ENCODE measurements at regions not wholly inside any gene's neighbourhood (a gene's known extent, or its start where the extent isn't known, plus 50 kb on each side); places are given as distances from the start of the nearest gene placed in this dataset.

GRCh38 chr1:34520111-34520510, 234.7 kb upstream of the GJB5 start:
- TF ChIP-seq CTCF (IDR thresholded peaks at IDR 0.05 in 2 of 3, conservative IDR thresholded peaks at IDR 0.05 in 1 of 3; ENCODE audit: borderline replicate concordance in 1 of 3, insufficient read depth in 1 of 3, low read depth in 2 of 3, low read length in 2 of 3) (no peak), EZH2 (IDR thresholded peaks at IDR 0.05) (no peak)

Measured in HCT116 (cell line).